GM12891 (cell line): ENCODE measurements at regions not wholly inside any gene's neighbourhood (a gene's known extent, or its start where the extent isn't known, plus 50 kb on each side); places are given as distances from the start of the nearest gene placed in this dataset.
"Not testable (repeated sequence)": the region's sequence is repeated elsewhere in the genome, so short reads cannot be mapped to it uniquely, and the experiment has no call there.

Experiments
- POLR2A ChIP-seq: IDR thresholded peaks from 2 replicates; pipeline ENCODE4 v1.6.1; 2011; ENCODE audit warnings: low read depth, low read length, control low read depth
- POLR2AphosphoS5 ChIP-seq: IDR thresholded peaks from 2 replicates; pipeline ENCODE4 v1.6.1; 2011; ENCODE audit warnings: low read depth, low read length, control low read depth
- SPI1 ChIP-seq: IDR thresholded peaks from 2 replicates; pipeline ENCODE4 v1.6.1; 2011; ENCODE audit warnings: low read depth, low read length, control low read depth
- TAF1 ChIP-seq: IDR thresholded peaks from 2 replicates; pipeline ENCODE4 v1.6.1; 2011; ENCODE audit warnings: low read depth, low read length, control low read depth

DNA sequence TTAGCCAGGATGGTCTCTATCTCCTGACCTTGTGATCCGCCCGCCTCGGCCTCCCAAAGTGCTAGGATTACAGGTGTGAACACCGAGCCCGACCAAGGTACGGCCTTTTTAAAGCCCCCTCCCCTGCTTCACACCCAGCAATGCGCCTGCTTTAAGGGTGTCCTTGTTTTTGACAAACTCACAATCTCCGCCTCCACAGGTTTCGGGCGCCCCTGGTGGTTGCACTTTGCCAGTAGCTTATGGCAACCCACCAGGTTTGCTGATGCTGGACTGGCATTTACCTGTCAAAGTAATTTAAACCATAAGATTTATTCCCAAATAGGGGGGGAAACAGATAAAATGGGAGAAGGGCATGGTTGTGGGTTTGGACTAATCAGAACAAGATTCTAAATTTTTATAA is 883.6 kb downstream of the SPATA31A7 start:
- TF ChIP-seq POLR2A, POLR2AphosphoS5, TAF1, SPI1: not testable (repeated sequence)
